ENCODE measurements at regions not wholly inside any gene's neighbourhood (a gene's known extent, or its start where the extent isn't known, plus 50 kb on each side); places are given as distances from the start of the nearest gene placed in this dataset.

GRCh38 chr6:105545947-105546731, 143.3 kb upstream of the PREP start:
- no peaks in the 10 kb centered on the region for H3K4me1 Mint-ChIP-seq
- no peak overlapping the region for H3K27ac Mint-ChIP-seq
- H3K4me3 Mint-ChIP-seq = no peak overlapping the region
- H3F3A ChIP-seq (replicated peaks; ENCODE audit: low read depth) = no peaks in the 10 kb centered on the region
- no peaks in the 10 kb centered on the region for H3K79me2 ChIP-seq (replicated peaks; ENCODE audit: insufficient read depth)
- no peaks in the 10 kb centered on the region for H3K27me3 ChIP-seq (ENCODE audit: insufficient read depth)
- H3K27me3 Mint-ChIP-seq (ENCODE audit: insufficient read depth, low read depth, poor library complexity) = no peaks in the 10 kb centered on the region
- H3K4me1 ChIP-seq (ENCODE audit: insufficient read depth) = no peaks in the 10 kb centered on the region
- H2AFZ ChIP-seq = peak overlapping the region; percentile 3; the same call in 1 of the 2 replicates
- no peak overlapping the region for H3K4me3 ChIP-seq
- H3K36me3 ChIP-seq (ENCODE audit: insufficient read depth) = no peaks in the 10 kb centered on the region
- ATAC-seq (no peak), DNase-seq (ENCODE audit: low spot score) (no peak)
- H3K4me2 ChIP-seq = no peak overlapping the region
- no peaks in the 10 kb centered on the region for H4K20me1 ChIP-seq (replicated peaks; ENCODE audit: insufficient read depth)
- no peak for TF ChIP-seq POLR2AphosphoS5 (IDR thresholded peaks at IDR 0.05; ENCODE audit: low read depth)
- TF ChIP-seq STAT1 (IDR thresholded peaks at IDR 0.05; ENCODE audit: unreplicated experiment) = no peak
- TF ChIP-seq ETS1 (IDR thresholded peaks at IDR 0.05) = no peak
- H3K9me2 ChIP-seq (ENCODE audit: insufficient read depth) = no peaks in the 10 kb centered on the region
- no peaks in the 10 kb centered on the region for H3K36me3 Mint-ChIP-seq (ENCODE audit: low read depth)
- no peak overlapping the region for H3K27ac ChIP-seq (ENCODE audit: low read depth)
- no peaks in the 10 kb centered on the region for H3K9me3 Mint-ChIP-seq

GRCh38 chr6:105545228-105545920, 142.5 kb upstream of the PREP start:
- Histone ChIP-seq H3K4me3 (no peak overlapping the region), H3K9me2 (ENCODE audit: insufficient read depth) (no peaks in the 10 kb centered on the region), H3K79me2 (replicated peaks; ENCODE audit: insufficient read depth) (no peaks in the 10 kb centered on the region), H4K20me1 (replicated peaks; ENCODE audit: insufficient read depth) (no peaks in the 10 kb centered on the region), H3K36me3 (ENCODE audit: insufficient read depth) (no peaks in the 10 kb centered on the region), H3K27ac (ENCODE audit: low read depth) (no peak overlapping the region), H2AFZ (peak overlapping the region; percentile 3; the same call in 1 of the 2 replicates), H3F3A (replicated peaks; ENCODE audit: low read depth) (no peaks in the 10 kb centered on the region), H3K4me1 (ENCODE audit: insufficient read depth) (no peaks in the 10 kb centered on the region), H3K27me3 (ENCODE audit: insufficient read depth) (no peaks in the 10 kb centered on the region), H3K4me2 (no peak overlapping the region)
- ATAC-seq (no peak), DNase-seq (ENCODE audit: low spot score) (no peak)
- Mint-ChIP-seq H3K27me3 (ENCODE audit: insufficient read depth, low read depth, poor library complexity) (no peaks in the 10 kb centered on the region), H3K36me3 (ENCODE audit: low read depth) (no peaks in the 10 kb centered on the region), H3K9me3 (no peaks in the 10 kb centered on the region), H3K27ac (no peak overlapping the region), H3K4me1 (no peaks in the 10 kb centered on the region), H3K4me3 (no peak overlapping the region)
- no peak for TF ChIP-seq CREB1 (CRISPR knock-in tag; IDR thresholded peaks at IDR 0.05; ENCODE audit: low read depth)
- TF ChIP-seq EZH2 (IDR thresholded peaks at IDR 0.05; ENCODE audit: low read depth, unreplicated experiment) = no peak
- TF ChIP-seq CTCF (conservative IDR thresholded peaks at IDR 0.05; ENCODE audit: low read depth in 2 of 2) = no peak
- TF ChIP-seq NANOG (IDR thresholded peaks at IDR 0.05; ENCODE audit: borderline replicate concordance) = no peak
- TF ChIP-seq ETS1 (IDR thresholded peaks at IDR 0.05) = no peak
- TF ChIP-seq ZNF462 (CRISPR knock-in tag; IDR thresholded peaks at IDR 0.05) = no peak
- TF ChIP-seq STAT1 (IDR thresholded peaks at IDR 0.05; ENCODE audit: unreplicated experiment) = no peak
